ENCODE measurements at regions not wholly inside any gene's neighbourhood (a gene's known extent, or its start where the extent isn't known, plus 50 kb on each side); places are given as distances from the start of the nearest gene placed in this dataset.

DNA sequence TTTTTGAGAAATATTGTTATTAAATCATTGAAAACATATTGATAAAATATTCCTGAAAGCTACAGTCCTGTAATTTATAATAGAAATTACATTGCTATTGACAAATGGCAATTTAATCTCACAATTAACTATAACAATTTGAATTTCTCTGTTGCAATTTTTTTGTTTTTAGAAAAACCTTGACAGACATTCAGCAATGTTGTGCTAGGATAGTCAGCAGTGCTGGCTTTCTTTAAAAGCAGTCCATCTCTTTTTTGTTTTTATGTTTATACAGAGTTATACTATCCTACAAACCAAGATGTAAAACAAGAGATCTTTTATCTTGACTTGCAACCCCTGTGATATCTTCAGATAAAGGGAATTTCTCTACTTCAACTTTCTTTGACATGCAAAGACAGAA is 93.1 kb downstream of the TUSC7 start:
- Histone ChIP-seq H3K9me3 (replicated peaks in 1 of 3) (peaks cover 0 to 5% (median 0%) of the 10 kb centered on the region in 3 donors), H3K4me1 (replicated peaks in 1 of 2) (no peaks in the 10 kb centered on the region), H3K27me3 (no peaks in the 10 kb centered on the region), H3K4me3 (no peak overlapping the region), H3K27ac (no peak overlapping the region), H3K36me3 (replicated peaks in 1 of 2) (no peaks in the 10 kb centered on the region)
- DNase-seq, result no peak
- TF ChIP-seq, protein P1, sequence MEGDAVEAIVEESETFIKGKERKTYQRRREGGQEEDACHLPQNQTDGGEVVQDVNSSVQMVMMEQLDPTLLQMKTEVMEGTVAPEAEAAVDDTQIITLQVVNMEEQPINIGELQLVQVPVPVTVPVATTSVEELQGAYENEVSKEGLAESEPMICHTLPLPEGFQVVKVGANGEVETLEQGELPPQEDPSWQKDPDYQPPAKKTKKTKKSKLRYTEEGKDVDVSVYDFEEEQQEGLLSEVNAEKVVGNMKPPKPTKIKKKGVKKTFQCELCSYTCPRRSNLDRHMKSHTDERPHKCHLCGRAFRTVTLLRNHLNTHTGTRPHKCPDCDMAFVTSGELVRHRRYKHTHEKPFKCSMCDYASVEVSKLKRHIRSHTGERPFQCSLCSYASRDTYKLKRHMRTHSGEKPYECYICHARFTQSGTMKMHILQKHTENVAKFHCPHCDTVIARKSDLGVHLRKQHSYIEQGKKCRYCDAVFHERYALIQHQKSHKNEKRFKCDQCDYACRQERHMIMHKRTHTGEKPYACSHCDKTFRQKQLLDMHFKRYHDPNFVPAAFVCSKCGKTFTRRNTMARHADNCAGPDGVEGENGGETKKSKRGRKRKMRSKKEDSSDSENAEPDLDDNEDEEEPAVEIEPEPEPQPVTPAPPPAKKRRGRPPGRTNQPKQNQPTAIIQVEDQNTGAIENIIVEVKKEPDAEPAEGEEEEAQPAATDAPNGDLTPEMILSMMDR (IDR thresholded peaks at IDR 0.05), result no peak
- no peak for TF ChIP-seq POLR2A (IDR thresholded peaks at IDR 0.05)
- intact Hi-C loops (cut with DNase I), result no loop called here

DNA sequence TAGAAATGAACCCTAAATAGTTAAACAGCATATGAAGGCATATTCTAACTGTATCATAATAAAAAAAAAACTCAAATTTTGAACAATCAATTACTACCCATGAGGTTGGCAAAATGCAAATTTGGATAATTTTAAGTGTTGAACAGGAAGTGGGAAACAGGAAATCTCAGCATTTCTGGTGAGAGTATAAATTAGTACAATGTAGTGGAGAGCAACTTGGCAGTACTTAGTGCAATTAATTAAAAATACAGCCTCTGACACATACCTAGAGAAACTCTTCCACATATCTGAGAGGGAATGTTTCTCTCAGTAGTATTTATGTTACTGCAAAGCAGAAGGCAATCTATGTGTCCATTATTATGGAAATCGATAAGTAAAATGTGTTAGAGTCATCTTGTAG is 96.8 kb downstream of the TUSC7 start:
- no peak overlapping the region for H3K27ac ChIP-seq
- intact Hi-C loops (cut with DNase I), result no loop called here
- no peak for DNase-seq
- TF ChIP-seq, protein P1 (IDR thresholded peaks at IDR 0.05), result no peak
- TF ChIP-seq POLR2A (IDR thresholded peaks at IDR 0.05), result no peak
- H3K4me1 ChIP-seq (replicated peaks in 1 of 2), result no peaks in the 10 kb centered on the region
- WGBS, 4 donors, result 89 to 100% (median 99%) methylated on average over 1 of the region's 1 CpG
- H3K4me3 ChIP-seq, result no peak overlapping the region
- H3K36me3 ChIP-seq (replicated peaks in 1 of 2), result no peaks in the 10 kb centered on the region
- peaks cover 0 to 5% (median 3%) of the 10 kb centered on the region in 3 donors for H3K9me3 ChIP-seq (replicated peaks in 1 of 3)
- no peaks in the 10 kb centered on the region for H3K27me3 ChIP-seq

DNA sequence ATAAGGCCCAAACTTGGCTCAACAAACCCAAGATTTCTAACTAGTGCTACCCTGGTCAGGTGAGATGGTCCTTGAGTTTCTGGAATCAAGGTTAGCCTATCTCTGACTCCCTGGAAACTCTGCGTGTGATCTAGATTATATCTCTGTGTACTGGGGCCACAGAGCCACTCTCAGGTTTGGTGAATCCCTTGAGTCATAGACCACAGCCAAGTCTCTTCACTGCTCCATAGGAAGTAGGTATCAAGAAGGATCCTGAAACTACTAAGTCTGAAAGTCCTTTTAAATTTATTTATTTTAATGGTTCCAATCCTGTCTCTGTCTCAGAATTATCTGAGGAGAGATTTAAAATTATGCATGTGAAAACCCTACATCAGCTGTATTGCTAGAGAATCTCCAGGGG is 99.1 kb downstream of the TUSC7 start:
- peaks cover 0 to 9% (median 3%) of the 10 kb centered on the region in 3 donors for H3K9me3 ChIP-seq (replicated peaks in 1 of 3)
- no peaks in the 10 kb centered on the region for H3K27me3 ChIP-seq
- no peak overlapping the region for H3K27ac ChIP-seq
- no peak for DNase-seq
- H3K4me1 ChIP-seq (replicated peaks in 1 of 2), result no peaks in the 10 kb centered on the region
- intact Hi-C loops (cut with DNase I), result no loop called here
- no peak for TF ChIP-seq POLR2A (IDR thresholded peaks at IDR 0.05)
- TF ChIP-seq, protein P1 (IDR thresholded peaks at IDR 0.05), result no peak
- H3K36me3 ChIP-seq (replicated peaks in 1 of 2), result no peaks in the 10 kb centered on the region
- WGBS, 4 donors, result 42 to 50% (median 47%) methylated on average over 1 of the region's 1 CpG; no CpG with 5 or more reads in 1 of the 4 donors
- no peak overlapping the region for H3K4me3 ChIP-seq

DNA sequence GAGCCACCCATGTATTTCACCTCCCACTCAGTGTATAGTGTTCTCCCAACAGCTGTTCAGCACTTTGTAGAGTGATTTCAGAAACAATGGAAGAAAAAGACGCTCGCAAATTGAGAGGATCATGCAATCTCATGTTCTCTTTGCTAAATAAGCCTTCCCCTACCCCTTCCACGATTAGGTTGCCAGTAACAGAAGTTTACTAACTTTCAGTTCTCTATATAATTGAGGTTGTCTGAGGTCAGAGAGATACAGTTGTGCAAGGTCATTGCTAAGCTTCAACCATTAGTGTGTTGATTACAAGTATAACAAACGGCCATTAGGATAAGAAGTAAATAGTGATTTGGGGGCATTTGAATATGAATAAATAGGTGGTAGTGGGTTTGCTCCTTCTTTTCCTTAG is 99.6 kb downstream of the TUSC7 start:
- H3K36me3 ChIP-seq (replicated peaks in 1 of 2), result no peaks in the 10 kb centered on the region
- H3K4me3 ChIP-seq, result no peak overlapping the region
- DNase-seq, result no peak
- H3K9me3 ChIP-seq (replicated peaks in 1 of 3), result peaks cover 0 to 9% (median 3%) of the 10 kb centered on the region in 3 donors
- intact Hi-C loops (cut with DNase I), result no loop called here
- no peaks in the 10 kb centered on the region for H3K4me1 ChIP-seq (replicated peaks in 1 of 2)
- H3K27me3 ChIP-seq, result no peaks in the 10 kb centered on the region
- 53 to 65% (median 62%) methylated on average over 4 of the region's 4 CpGs for WGBS, 4 donors
- no peak for TF ChIP-seq POLR2A (IDR thresholded peaks at IDR 0.05)
- TF ChIP-seq, protein P1 (IDR thresholded peaks at IDR 0.05), result no peak
- no peak overlapping the region for H3K27ac ChIP-seq

All from adrenal gland (tissue), 9 donors.